Spleen (tissue), 7 donors: ENCODE measurements at regions not wholly inside any gene's neighbourhood (a gene's known extent, or its start where the extent isn't known, plus 50 kb on each side); places are given as distances from the start of the nearest gene placed in this dataset.

Experiments used
- POLR2A ChIP-seq, 3 donors: fragments of 450-650 bp; IDR thresholded peaks; one replicate each; pipeline ENCODE4 v1.5.1; 2017; ENCODE audit warnings: antibody characterized with exemption in 3 of 3, mild to moderate bottlenecking in 1 of 3
- POLR2AphosphoS5 ChIP-seq, 3 donors: sonication (generic); formaldehyde crosslinking; IDR thresholded peaks; one replicate each; pipeline ENCODE4 v1.5.1; 2017; ENCODE audit warnings: antibody characterized with exemption in 3 of 3
- TF ChIP-seq, protein P1 (sequence below), 11 experiments: fragments of 200-600 bp in 7 of 11; fragments of 450-650 bp in 4 of 11; sonication (generic) in 4 of 11; IDR thresholded peaks in 8 of 11; conservative IDR thresholded peaks in 3 of 11; 1 replicate in 7 of 11; 2 replicates in 4 of 11; pipeline versions ENCODE4 v1.4.0 to v1.8.0; 2016 to 2021; ENCODE audit warnings: antibody characterized with exemption in 11 of 11, inconsistent platforms in 4 of 11, mild to moderate bottlenecking in 1 of 11
- donor health status: DM: no; HTN: no; CAD: no; lungs with moderate emphysema.
- donor health status: DM: no; HTN: no; CAD: no.
- donor health status: DM: no; HTN: no; CAD: no.

DNA sequence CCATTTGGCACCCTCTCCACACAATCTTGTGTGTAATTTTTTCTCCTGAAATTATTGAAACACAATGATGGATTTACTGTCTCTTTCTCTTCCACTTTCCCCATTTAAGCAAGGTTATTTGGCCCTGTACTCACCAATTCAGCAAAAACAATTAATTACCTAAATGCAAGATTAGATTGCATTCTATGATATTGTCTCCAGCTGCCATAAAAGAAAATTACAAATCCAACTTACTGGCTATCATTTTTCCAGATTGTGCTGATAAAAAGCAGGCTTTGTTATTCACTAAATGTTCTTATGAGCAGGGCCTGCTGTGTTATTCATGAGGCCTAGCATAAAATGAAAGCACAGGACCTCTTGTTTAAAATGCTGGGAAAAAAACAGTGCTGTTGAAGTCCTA, 95.8 kb upstream of the IRAK1BP1 start:
- TF ChIP-seq, protein P1, sequence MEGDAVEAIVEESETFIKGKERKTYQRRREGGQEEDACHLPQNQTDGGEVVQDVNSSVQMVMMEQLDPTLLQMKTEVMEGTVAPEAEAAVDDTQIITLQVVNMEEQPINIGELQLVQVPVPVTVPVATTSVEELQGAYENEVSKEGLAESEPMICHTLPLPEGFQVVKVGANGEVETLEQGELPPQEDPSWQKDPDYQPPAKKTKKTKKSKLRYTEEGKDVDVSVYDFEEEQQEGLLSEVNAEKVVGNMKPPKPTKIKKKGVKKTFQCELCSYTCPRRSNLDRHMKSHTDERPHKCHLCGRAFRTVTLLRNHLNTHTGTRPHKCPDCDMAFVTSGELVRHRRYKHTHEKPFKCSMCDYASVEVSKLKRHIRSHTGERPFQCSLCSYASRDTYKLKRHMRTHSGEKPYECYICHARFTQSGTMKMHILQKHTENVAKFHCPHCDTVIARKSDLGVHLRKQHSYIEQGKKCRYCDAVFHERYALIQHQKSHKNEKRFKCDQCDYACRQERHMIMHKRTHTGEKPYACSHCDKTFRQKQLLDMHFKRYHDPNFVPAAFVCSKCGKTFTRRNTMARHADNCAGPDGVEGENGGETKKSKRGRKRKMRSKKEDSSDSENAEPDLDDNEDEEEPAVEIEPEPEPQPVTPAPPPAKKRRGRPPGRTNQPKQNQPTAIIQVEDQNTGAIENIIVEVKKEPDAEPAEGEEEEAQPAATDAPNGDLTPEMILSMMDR (IDR thresholded peaks at IDR 0.05 in 8 of 11, conservative IDR thresholded peaks at IDR 0.05 in 3 of 11), result no peak
- TF ChIP-seq POLR2A (IDR thresholded peaks at IDR 0.05) (no peak), POLR2AphosphoS5 (IDR thresholded peaks at IDR 0.05) (no peak)
